ENCODE measurements at regions not wholly inside any gene's neighbourhood (a gene's known extent, or its start where the extent isn't known, plus 50 kb on each side); places are given as distances from the start of the nearest gene placed in this dataset.

DNA sequence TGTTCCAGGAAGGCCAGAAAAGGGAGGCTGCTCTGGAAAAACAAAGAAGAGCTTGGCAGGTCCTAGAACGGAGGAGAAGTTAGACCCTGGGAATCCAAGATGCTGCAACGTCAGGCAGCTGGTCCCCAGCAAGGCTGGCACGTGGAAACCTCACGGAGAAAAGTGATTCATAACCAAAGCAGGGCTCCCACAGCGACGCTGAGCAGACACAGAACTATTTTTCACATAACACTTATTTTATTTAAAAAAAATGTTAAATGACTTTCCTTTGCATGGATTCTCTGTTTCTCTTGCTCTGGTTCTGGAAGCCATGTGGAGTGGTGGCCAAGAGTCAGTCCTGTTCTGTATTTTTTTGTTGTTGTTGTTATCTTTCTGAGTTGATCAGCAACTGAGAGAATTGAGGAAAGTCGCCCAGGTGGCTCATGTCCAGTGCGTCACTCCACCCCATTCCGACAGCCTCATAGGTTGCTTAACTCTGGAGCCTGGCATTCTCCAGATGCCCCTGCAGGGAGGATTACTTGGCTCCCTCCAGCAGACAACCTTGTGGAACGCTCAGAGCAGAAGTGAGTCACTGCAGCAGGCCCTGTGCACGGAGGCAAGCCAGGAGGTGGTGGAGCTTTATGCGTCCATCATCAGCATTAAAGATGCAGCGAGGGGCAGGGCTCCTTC lies 229.9 kb upstream of the HDAC4 start:
- Histone ChIP-seq H3K27me3 (no peaks in the 10 kb centered on the region), H3K36me3 (no peaks in the 10 kb centered on the region), H3K9me3 (no peaks in the 10 kb centered on the region), H3K4me1 (ENCODE audit: control insufficient read depth in 1 of 2, insufficient read depth in 1 of 2, low read depth in 1 of 2, low read length in 1 of 2) (peaks cover 6 to 9% of the 10 kb centered on the region in 2 experiments), H3K27ac (no peak overlapping the region), H3K4me3 (ENCODE audit: low read depth in 1 of 2, low read length in 1 of 2) (no peak overlapping the region)
- TF ChIP-seq, protein P1, sequence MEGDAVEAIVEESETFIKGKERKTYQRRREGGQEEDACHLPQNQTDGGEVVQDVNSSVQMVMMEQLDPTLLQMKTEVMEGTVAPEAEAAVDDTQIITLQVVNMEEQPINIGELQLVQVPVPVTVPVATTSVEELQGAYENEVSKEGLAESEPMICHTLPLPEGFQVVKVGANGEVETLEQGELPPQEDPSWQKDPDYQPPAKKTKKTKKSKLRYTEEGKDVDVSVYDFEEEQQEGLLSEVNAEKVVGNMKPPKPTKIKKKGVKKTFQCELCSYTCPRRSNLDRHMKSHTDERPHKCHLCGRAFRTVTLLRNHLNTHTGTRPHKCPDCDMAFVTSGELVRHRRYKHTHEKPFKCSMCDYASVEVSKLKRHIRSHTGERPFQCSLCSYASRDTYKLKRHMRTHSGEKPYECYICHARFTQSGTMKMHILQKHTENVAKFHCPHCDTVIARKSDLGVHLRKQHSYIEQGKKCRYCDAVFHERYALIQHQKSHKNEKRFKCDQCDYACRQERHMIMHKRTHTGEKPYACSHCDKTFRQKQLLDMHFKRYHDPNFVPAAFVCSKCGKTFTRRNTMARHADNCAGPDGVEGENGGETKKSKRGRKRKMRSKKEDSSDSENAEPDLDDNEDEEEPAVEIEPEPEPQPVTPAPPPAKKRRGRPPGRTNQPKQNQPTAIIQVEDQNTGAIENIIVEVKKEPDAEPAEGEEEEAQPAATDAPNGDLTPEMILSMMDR (IDR thresholded peaks at IDR 0.05): no peak

DNA sequence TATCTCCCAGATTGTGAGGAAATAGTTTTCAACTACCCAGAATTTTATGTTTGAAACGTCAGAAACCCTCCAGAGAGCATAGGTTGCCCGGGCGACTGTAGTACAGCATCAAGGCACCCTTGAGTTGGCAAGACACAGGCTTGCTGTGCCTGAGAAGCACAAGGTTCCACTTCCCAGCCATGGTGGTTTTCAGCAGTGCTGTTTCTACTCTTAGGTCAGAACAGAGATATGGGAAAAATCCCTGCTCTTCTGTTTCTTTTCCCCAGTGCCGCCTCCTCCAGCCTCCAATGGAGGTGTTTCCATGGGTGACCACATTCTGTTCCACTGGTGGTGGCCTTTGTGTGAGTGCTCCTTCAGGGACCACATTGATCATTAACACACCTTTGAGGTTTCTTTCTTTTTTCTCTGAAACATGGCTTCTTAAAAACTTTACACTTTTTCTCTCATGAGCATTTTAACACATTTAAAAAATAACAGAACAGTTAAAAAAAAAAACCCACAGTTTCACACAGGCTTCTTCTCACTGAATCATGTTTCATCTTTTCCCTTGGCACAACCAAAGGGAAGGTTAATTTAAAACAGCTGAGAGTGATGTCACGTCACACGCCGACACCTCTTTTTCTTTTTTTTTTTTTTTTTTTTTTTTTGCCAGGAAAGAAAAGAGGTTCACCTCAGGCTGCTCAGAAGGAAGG lies 229.3 kb upstream of the HDAC4 start:
- Histone ChIP-seq H3K36me3 (no peaks in the 10 kb centered on the region), H3K4me1 (ENCODE audit: control insufficient read depth in 1 of 2, insufficient read depth in 1 of 2, low read depth in 1 of 2, low read length in 1 of 2) (peaks cover 6 to 9% of the 10 kb centered on the region in 2 experiments), H3K9me3 (no peaks in the 10 kb centered on the region), H3K27me3 (no peaks in the 10 kb centered on the region), H3K27ac (no peak overlapping the region), H3K4me3 (ENCODE audit: low read depth in 1 of 2, low read length in 1 of 2) (no peak overlapping the region)
- TF ChIP-seq, protein P1 (IDR thresholded peaks at IDR 0.05): no peak

DNA sequence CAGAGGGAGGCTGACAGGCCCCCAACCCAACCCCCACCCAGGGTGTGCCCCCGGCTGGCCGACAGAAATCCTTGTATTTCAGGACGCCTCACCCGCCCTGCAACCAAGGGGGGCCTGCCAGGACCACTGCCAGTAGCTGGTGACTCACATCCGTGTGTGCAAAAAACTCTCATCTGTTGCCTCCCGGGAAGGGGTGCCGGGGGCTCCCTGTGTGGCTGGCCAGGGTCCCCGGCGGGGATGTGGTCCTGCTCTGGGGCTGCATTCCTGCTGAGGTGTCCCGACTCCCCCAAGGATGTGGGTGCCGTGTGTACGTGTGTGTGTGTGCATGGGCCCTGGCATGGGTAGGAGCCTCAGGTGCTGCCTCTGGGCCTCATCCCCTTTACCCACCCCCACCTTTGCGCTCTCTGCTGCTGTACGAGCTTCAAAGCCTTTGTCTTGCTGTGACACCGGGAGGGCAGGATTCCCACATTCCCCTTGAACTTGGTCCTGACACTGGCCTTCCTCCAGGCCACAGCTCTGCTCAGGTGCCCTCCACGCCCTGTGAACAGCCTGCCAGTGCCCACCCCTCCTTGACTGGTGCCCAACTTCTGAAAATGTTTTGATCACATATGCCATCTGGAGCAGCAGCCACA lies 226.3 kb upstream of the HDAC4 start:
- H3K4me3 ChIP-seq (ENCODE audit: low read depth in 1 of 2, low read length in 1 of 2): no peak overlapping the region
- no peaks in the 10 kb centered on the region for H3K9me3 ChIP-seq
- H3K27ac ChIP-seq: no peak overlapping the region
- no peaks in the 10 kb centered on the region for H3K36me3 ChIP-seq
- TF ChIP-seq, protein P1 (IDR thresholded peaks at IDR 0.05): no peak
- peaks cover 6 to 9% of the 10 kb centered on the region in 2 experiments for H3K4me1 ChIP-seq (ENCODE audit: control insufficient read depth in 1 of 2, insufficient read depth in 1 of 2, low read depth in 1 of 2, low read length in 1 of 2)
- no peaks in the 10 kb centered on the region for H3K27me3 ChIP-seq

DNA sequence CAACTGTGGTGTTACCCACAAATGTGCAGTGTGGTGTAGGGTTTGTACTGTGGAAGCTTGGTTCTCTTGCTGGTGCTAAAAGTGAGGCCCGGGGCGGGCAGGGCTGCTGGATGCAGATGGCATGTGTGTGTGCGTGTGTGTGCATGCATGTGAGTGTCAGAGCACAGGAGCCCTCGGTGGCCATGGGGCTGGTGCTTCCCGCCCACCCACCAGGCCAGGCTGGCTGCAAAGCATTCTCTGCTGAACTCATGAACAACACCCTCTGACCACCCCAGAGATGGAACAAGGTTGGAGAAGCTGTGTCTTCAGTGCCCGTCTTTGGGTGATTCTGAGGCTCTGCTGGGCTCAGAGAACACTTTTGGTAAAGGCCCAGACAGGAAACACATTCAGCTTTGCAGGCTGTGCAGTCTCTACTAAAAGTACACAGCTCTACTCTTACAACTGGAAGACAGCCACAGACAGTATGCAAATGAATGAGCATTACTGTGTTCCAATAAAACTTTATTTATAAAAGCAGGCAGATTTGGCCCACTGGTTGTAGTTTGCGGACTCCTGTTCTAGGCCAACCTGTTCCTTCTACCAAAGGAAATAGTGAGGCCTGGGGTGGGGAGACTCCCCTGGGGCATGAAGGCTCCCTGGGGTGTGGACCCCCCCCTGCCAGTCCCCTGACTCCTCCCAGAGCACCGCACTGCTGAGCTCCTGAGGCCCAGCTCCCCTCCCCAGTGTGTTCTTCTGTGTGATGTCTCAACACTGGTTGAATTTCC lies 225.3 kb upstream of the HDAC4 start:
- H3K4me3 ChIP-seq (ENCODE audit: low read depth in 1 of 2, low read length in 1 of 2): no peak overlapping the region
- H3K36me3 ChIP-seq: no peaks in the 10 kb centered on the region
- no peak overlapping the region for H3K27ac ChIP-seq
- no peaks in the 10 kb centered on the region for H3K27me3 ChIP-seq
- TF ChIP-seq, protein P1 (IDR thresholded peaks at IDR 0.05): no peak
- H3K4me1 ChIP-seq (ENCODE audit: control insufficient read depth in 1 of 2, insufficient read depth in 1 of 2, low read depth in 1 of 2, low read length in 1 of 2): peaks cover 2 to 3% of the 10 kb centered on the region in 2 experiments
- H3K9me3 ChIP-seq: no peaks in the 10 kb centered on the region

DNA sequence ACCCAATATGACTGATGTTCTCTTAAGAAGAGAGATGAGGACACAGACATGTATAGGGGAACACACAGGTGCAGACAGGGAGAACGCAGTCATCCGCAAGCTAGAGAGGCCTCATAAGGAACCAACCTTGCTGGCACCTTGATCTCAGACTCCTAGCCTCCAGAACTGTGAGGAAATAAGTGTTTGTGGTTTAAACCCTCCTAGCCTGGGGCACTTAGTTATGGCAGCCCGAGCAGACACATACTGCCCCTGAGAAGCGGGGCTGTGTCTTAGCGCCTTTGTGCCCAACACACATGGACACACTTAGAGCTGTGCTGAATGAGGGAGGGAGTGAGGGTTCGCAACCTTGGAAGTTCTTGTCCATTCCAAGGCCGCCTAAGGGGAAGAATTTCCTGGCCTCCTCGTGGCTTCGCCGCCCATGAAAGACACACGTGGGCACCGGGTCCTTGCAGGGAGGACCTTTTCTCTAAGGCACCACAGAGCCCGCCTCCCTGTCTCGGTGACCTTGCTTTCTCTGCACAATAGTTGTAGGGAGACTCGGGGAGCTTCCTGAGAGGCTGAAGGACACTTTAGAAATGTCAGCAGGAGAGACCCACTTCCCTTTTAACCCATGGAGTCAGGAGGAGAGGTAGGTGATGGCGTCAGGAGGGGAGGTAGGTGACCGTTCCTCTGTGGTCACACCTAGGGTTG lies 224.5 kb upstream of the HDAC4 start:
- TF ChIP-seq, protein P1 (IDR thresholded peaks at IDR 0.05): no peak
- Histone ChIP-seq H3K4me3 (ENCODE audit: low read depth in 1 of 2, low read length in 1 of 2) (no peak overlapping the region), H3K27ac (no peak overlapping the region), H3K27me3 (no peaks in the 10 kb centered on the region), H3K36me3 (no peaks in the 10 kb centered on the region), H3K9me3 (no peaks in the 10 kb centered on the region), H3K4me1 (ENCODE audit: control insufficient read depth in 1 of 2, insufficient read depth in 1 of 2, low read depth in 1 of 2, low read length in 1 of 2) (no peaks in the 10 kb centered on the region)
